GM19372 (cell line): ENCODE measurements at regions not wholly inside any gene's neighbourhood (a gene's known extent, or its start where the extent isn't known, plus 50 kb on each side); places are given as distances from the start of the nearest gene placed in this dataset.

ENCODE experiments used
- ATAC-seq: cut with Tn5 transposase; IDR thresholded peaks from one replicate; pipeline ENCODE4 v1.9.1; 2021; ENCODE audit warnings: mild to moderate bottlenecking, low read depth, moderate library complexity; ENCODE audit not compliant: unreplicated experiment

GRCh38 chr11:115931548-115932083 lies 427.4 kb upstream of the CADM1 start:
- no peak for ATAC-seq

- no peak for ATAC-seq
These were observed 426.8 kb upstream of the CADM1 start for GRCh38 chr11:115930886-115931547.

DNA sequence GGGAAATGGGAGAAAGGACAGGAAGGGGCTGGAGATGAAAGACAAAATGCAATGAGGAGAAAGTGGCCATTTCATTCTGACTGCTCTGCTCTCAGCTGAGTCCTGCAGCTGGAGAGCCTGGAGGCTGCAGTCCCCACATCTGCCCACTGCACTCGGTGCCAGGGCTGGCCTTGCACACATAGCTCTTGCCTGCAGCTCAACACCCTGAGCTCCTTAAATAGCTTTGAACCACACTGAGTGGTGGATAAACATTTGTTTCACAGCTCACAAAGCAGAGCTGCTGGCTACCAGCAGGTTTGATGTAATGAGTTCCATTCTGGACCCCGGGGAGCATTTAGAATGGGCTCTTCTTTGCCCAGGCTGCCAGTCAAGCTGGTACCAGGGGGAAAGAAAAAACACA lies 426.1 kb upstream of the CADM1 start:
- no peak for ATAC-seq

- ATAC-seq = no peak
These were observed 425.5 kb upstream of the CADM1 start for GRCh38 chr11:115929618-115930129.

- ATAC-seq = no peak
These were observed 424.6 kb upstream of the CADM1 start for GRCh38 chr11:115928811-115929210.

DNA sequence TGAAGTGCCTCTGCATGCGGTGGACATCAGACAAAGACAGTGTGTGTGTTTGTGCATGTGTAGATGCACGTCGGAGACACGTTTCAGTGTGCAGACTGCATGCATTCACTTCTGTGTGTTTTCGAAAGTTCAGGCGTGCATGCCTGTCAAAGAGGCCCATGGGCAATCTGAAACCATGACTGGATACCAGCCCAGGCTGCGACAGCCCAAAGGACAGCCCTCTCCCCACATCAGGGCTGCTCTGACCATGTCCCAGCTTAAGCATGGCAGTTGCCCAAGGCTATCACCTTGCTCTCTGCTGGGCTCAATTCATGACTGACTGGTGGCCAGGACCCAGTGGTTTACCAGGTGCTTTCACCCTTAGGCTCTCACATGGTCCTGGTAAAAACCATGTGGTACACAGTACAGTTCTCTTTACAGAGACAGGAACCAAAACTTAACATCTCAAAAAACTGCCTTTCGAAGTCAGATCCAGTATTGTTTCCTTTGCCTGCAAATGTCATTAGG lies 423.7 kb upstream of the CADM1 start:
- peak; percentile 32 for ATAC-seq

- no peak for ATAC-seq
These were observed 422.4 kb upstream of the CADM1 start for GRCh38 chr11:115926601-115927000.

GRCh38 chr11:115926138-115926537 lies 421.9 kb upstream of the CADM1 start:
- no peak for ATAC-seq

DNA sequence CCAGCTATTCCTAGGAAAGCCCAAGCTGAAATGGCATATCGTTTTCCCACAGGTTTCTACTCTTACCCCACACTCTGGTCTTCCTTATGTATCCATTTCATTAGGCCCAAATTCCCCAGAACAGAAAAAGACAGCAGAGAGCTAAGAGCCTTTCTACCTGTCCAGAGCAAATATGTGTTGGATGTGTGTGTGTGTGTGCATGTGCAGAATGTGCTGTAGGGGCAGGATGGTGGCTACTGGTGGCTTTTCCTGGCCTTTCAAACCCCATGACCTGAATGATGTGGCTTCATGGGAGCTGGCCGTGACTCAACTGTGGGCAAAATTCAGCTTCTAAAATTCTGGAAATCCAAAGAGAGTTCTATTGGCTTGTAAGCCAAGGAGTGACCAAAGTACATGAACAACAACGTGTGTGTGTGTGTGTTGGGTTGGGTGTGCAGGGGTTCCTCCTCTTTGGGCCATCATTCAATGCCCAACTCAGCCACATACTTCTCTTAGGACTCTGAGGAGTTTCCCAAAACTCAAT lies 421.4 kb upstream of the CADM1 start:
- no peak for ATAC-seq

DNA sequence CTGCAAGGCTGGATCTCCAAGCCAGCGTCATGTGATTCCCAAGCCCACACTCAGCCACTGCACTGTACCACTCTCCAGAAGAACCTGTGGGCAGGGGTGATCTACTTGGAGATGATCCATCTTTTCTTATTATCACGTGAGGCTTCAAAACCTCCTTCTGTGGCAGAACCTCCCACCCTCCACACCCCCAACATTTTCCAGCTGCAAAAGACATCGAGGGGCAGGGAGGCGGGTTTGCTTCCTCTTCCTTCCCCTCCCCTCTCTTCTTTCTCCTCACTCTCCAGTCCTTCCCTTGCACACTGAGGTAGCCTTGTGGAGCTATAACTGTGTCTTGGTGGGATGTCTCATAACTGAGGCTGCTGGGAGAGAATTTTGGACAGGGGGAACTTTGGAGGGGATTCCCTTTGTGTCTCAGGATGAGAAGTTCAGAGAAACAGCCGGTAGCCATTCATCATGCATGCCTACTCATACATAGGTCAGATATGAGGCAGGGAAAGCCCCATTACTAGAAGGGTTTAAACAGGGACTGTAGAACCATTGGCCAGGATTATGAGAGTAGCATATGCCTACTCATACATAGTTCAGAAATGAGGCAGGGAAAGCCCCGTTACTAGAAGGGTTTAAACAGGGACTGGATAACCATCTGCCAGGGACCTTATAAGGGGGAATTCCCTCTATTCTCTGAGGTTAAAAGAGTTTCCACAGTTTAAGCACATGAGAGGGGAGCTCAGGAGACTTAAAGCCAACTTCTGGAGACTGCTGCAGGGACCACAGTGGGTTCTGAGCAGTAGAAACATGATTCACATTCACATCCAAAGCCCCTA lies 420.7 kb upstream of the CADM1 start:
- ATAC-seq = peak; percentile 83

DNA sequence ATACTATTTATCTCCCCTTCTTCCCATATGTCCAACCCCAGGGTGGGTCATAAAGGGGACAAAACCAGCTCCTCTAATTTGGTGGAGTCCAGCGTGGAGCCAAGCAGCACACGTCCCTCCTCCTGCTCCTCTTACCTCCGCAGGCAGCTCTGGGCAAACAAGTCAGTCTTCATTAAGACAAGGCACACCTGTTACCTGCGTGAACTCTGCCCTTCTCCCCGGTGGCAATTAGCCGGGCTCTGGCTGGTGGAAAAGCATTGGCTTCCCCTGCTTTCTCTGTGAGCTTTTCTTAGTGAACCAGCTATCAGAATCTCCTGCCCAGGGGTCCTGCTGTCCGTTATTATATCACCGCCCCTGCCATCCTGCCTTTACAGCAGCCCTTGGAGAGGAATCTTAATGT lies 418.7 kb upstream of the CADM1 start:
- ATAC-seq = no peak

DNA sequence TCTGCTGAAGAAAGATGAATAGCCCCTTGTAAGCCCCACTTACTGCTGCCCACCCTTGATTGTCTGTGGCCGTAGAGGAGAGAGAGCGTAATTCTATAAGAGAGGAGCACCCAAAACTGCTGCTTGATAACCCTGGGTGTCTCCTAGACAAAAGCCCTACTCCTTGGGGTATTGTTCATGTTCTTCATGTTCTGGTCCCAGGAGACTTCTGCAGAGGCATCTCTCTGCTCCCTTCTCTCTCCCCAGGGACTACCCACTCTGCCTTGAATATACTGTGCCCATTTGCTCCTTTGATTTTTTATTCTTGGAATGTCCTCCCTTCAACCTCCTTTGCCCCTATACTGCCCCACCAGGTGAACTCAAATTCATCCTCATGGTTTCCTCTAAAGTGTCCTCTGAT lies 417.8 kb upstream of the CADM1 start:
- no peak for ATAC-seq

- ATAC-seq = no peak
These were observed 417.3 kb upstream of the CADM1 start for GRCh38 chr11:115921540-115921939.

DNA sequence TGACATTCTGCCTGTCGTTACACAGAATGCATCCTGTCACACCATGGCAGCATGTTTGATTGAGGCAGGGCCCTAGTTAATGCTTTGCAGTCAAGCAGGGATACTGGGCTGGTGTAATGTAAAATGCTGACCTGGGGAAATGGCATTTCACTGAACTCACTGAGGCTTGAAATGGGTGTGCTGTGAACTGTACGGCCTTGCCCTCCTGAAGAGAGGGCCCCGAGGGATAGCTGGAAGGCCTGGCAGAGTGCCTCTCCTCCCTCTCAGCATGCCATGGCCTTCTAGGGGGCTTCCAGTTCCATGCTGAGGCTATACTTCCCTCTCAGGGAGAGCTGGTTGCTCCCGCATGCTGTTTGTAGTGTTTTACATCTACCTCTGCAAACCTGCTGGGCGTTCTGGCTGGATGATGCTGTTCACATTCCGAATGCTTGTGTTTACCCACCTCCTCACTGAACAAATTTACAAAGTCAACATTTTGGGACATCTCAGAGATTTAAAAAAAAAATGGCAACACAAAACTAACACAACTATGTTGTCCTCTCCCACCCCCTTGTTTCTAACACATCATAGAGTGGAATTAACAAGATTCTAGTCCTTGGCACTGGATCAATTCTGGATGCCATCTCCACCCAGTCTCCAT lies 416.7 kb upstream of the CADM1 start:
- no peak for ATAC-seq

DNA sequence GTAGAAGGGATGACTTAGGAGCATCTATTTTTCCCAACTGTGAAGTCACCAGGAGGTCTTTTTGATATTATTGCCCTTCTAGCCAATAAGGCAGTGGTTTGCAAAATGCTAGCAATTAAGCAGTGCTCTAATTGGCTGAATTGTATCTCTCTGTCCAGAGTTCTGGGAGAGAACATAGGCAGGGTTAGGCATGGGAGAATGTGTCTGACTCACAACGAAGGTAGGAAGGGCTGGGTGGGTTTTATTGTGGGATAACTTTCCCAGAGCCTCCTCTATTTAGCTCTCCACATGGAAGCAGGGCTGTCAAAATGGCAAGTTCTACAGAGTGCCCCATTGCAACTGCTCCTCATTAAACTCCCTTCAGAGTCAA lies 415.9 kb upstream of the CADM1 start:
- peak; percentile 10 for ATAC-seq

GRCh38 chr11:115919341-115920091 lies 415.3 kb upstream of the CADM1 start:
- ATAC-seq = peak; percentile 52

DNA sequence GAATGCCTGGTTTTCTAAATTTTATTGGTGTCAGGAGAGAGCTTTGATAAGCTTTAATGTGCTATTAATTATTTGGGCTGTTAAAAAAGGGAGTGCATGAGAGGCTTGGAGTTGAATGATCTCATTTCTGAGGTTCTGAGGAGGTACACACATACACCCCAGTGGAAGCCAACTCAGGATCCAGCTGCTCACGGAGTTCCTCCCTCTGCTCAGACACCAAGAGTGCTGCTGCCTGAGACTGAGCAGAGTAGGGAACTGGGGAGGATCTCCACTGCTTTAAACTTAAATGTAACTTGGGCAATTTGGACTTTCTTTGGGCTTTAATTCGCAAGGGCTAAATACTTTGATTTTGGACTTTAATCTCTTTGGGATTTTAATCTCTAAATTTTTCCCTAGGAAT lies 414.4 kb upstream of the CADM1 start:
- no peak for ATAC-seq

GRCh38 chr11:115916608-115917007 lies 412.4 kb upstream of the CADM1 start:
- ATAC-seq = no peak

GRCh38 chr11:115912484-115912945 lies 408.3 kb upstream of the CADM1 start:
- no peak for ATAC-seq
